SK-N-SH (cell line): ENCODE measurements at regions not wholly inside any gene's neighbourhood (a gene's known extent, or its start where the extent isn't known, plus 50 kb on each side); places are given as distances from the start of the nearest gene placed in this dataset.

ENCODE experiments used
- CTCF ChIA-PET: fragments of 300-600, 350-600 bp; formaldehyde crosslinking; extraction: SDS; loops from one replicate; lab custom pipeline; 2021; lab: Yijun Ruan, JAX
- POLR2A ChIA-PET: fragments of 350-600 bp; sonication (Branson Sonifier 250); formaldehyde crosslinking; extraction: SDS; loops from one replicate; lab custom pipeline; 2020; ENCODE audit warnings: antibody characterized with exemption, inconsistent platforms; lab: Yijun Ruan, JAX
- DNase-seq: peaks from one replicate; pipeline ENCODE4 v3.0.0; 2012
- H2AFZ ChIP-seq: fragments of 200-600 bp; sonication (generic); 2 replicates; pipeline ENCODE4 v1.8.1; 2016; ENCODE audit warnings: antibody characterized with exemption, mild to moderate bottlenecking, low read depth
- H3F3A ChIP-seq: fragments of 200-600 bp; sonication (generic); replicated peaks from 2 replicates; pipeline ENCODE3; 2016; ENCODE audit warnings: antibody characterized with exemption, mild to moderate bottlenecking; ENCODE audit not compliant: insufficient read depth
- H3K27ac ChIP-seq, 2 experiments: fragments of 200-500 bp in 1 of 2; fragments of 200-600 bp in 1 of 2; sonication (Bioruptor generic) in 1 of 2; sonication (generic), shearing (Covaris generic) in 1 of 2; 2 replicates each; pipeline versions ENCODE4 v1.5.1 to v1.6.1; 2014 to 2016; ENCODE audit warnings: low read depth in 2 of 2, inconsistent platforms in 1 of 2, low read length in 1 of 2, mild to moderate bottlenecking in 1 of 2, mixed read lengths in 1 of 2
- H3K27me3 ChIP-seq: fragments of 200-600 bp; sonication (generic), shearing (Covaris generic); 2 replicates; pipeline ENCODE4 v1.6.1; 2016; ENCODE audit warnings: mixed run types; ENCODE audit not compliant: insufficient read depth
- H3K36me3 ChIP-seq, 2 experiments: fragments of 200-500 bp in 1 of 2; fragments of 200-600 bp in 1 of 2; sonication (Bioruptor generic) in 1 of 2; sonication (generic) in 1 of 2; replicated peaks in 1 of 2; 2 replicates each; pipeline versions ENCODE3 to v1.5.1; 2014 to 2016; ENCODE audit warnings: low read length in 1 of 2, mild to moderate bottlenecking in 1 of 2; ENCODE audit not compliant: insufficient read depth in 2 of 2, control insufficient read depth in 1 of 2
- H3K4me1 ChIP-seq, 2 experiments: fragments of 200-500 bp in 1 of 2; fragments of 200-600 bp in 1 of 2; sonication (Bioruptor generic) in 1 of 2; sonication (generic), shearing (Covaris generic) in 1 of 2; 2 replicates each; pipeline versions ENCODE4 v1.5.1 to v1.6.1; 2014 to 2016; ENCODE audit warnings: low read depth in 1 of 2, low read length in 1 of 2, mixed run types in 1 of 2; ENCODE audit not compliant: insufficient read depth in 2 of 2, control insufficient read depth in 1 of 2
- H3K4me2 ChIP-seq: fragments of 200-600 bp; sonication (generic), shearing (Covaris generic); 2 replicates; pipeline ENCODE4 v1.6.1; 2017; ENCODE audit warnings: mixed run types
- H3K4me3 ChIP-seq, 2 experiments: fragments of 200-500 bp in 1 of 2; fragments of 200-600 bp in 1 of 2; sonication (Bioruptor generic) in 1 of 2; sonication (generic), shearing (Covaris generic) in 1 of 2; 2 replicates each; pipeline versions ENCODE4 v1.5.1 to v1.8.1; 2014 to 2016; ENCODE audit warnings: low read depth in 2 of 2, inconsistent platforms in 1 of 2, low read length in 1 of 2, mild to moderate bottlenecking in 1 of 2, mixed read lengths in 1 of 2, moderate library complexity in 1 of 2
- H3K79me2 ChIP-seq: fragments of 200-600 bp; sonication (generic); 2 replicates; pipeline ENCODE4 v1.8.1; 2017; ENCODE audit warnings: mild to moderate bottlenecking; ENCODE audit not compliant: insufficient read depth
- H3K9ac ChIP-seq: fragments of 200-600 bp; sonication (generic); 2 replicates; pipeline ENCODE4 v1.6.1; 2017; ENCODE audit warnings: mixed run types
- H3K9me2 ChIP-seq: fragments of 200-600 bp; sonication (generic); 2 replicates; pipeline ENCODE4 v1.6.1; 2017; ENCODE audit warnings: mixed run types
- H3K9me3 ChIP-seq: fragments of 200-600 bp; sonication (generic); 2 replicates; pipeline ENCODE4 v1.6.1; 2017; ENCODE audit warnings: mixed run types, mild to moderate bottlenecking, moderate library complexity
- H4K20me1 ChIP-seq: fragments of 200-600 bp; sonication (generic); 2 replicates; pipeline ENCODE4 v1.6.1; 2017; ENCODE audit warnings: mild to moderate bottlenecking, mixed run types; ENCODE audit not compliant: insufficient read depth
- CHD2 ChIP-seq: fragments of 150-350 bp; IDR thresholded peaks from 2 replicates; pipeline ENCODE4 v1.6.1; 2018; ENCODE audit warnings: low read length; ENCODE audit not compliant: partially characterized antibody
- CTCF ChIP-seq: fragments of 200-600 bp; sonication (generic); IDR thresholded peaks from 2 replicates; pipeline ENCODE4 v1.6.1; 2017; ENCODE audit warnings: antibody characterized with exemption, mild to moderate bottlenecking, moderate library complexity
- ELF1 ChIP-seq: IDR thresholded peaks from 2 replicates; pipeline ENCODE4 v1.4.0; 2012
- EP300 ChIP-seq, 2 experiments: IDR thresholded peaks; 2 replicates each; pipeline versions ENCODE4 v1.4.0 to v1.6.1; 2012; ENCODE audit warnings: borderline replicate concordance in 1 of 2, low read depth in 1 of 2, low read length in 1 of 2
- FOXM1 ChIP-seq: IDR thresholded peaks from 2 replicates; pipeline ENCODE4 v1.4.0; 2012; ENCODE audit warnings: low read depth, mild to moderate bottlenecking
- GABPA ChIP-seq: IDR thresholded peaks from 2 replicates; pipeline ENCODE4 v1.4.0; 2012; ENCODE audit warnings: low read depth, mild to moderate bottlenecking
- GATA2 ChIP-seq: sonication (generic); formaldehyde crosslinking; IDR thresholded peaks from 2 replicates; pipeline ENCODE4 v1.5.0; 2020; ENCODE audit warnings: mild to moderate bottlenecking, missing genetic modification reagents
- JUND ChIP-seq: IDR thresholded peaks from 2 replicates; pipeline ENCODE4 v1.4.0; 2012
- SIN3A ChIP-seq: IDR thresholded peaks from 2 replicates; pipeline ENCODE4 v1.6.1; 2012; ENCODE audit warnings: low read depth, mild to moderate bottlenecking, low read length, moderate library complexity, borderline replicate concordance
- TCF12 ChIP-seq: IDR thresholded peaks from 2 replicates; pipeline ENCODE4 v1.4.0; 2012
- USF2 ChIP-seq: fragments of 150-350 bp; IDR thresholded peaks from 2 replicates; pipeline ENCODE4 v1.6.1; 2017; ENCODE audit warnings: antibody characterized with exemption, low read length, low read depth, borderline replicate concordance
- YY1 ChIP-seq: IDR thresholded peaks from 2 replicates; pipeline ENCODE4 v1.4.0; 2012; ENCODE audit warnings: low read depth, mild to moderate bottlenecking
- WGBS: methylation state at CpG from one replicate; pipeline ENCODE4 v1.1.6; 2017; ENCODE audit warnings: low lambda C conversion rate; 5-methylcytosine and 5-hydroxymethylcytosine counted together
- TF ChIP-seq, protein P1 (sequence below): IDR thresholded peaks from 2 replicates; pipeline ENCODE4 v1.4.0; 2012; ENCODE audit warnings: low read depth, borderline replicate concordance
- TF ChIP-seq, protein P2 (sequence below): IDR thresholded peaks from 2 replicates; pipeline ENCODE4 v1.4.0; 2012; ENCODE audit warnings: low read depth

DNA sequence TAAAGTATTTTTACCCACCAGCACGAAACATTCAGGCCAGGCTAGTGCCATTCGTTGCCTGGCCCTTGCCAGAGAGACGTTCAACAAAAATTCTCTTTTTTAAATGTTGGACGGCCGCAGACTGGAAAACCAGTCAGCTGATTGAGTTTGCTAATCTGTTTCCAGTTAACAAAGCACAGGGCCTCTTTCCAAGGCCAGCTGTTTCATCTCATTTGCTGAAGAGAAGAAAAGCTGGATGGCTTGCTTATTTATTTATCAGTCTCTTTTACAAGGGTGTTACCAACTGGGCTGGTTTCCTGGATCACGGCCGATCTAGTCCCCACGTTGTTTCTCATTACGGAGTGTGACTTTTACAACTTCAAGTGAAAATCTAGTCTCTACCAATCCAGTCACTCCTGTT, 418.7 kb upstream of the DYNLRB2 start (continued):
- TF ChIP-seq, protein P1, sequence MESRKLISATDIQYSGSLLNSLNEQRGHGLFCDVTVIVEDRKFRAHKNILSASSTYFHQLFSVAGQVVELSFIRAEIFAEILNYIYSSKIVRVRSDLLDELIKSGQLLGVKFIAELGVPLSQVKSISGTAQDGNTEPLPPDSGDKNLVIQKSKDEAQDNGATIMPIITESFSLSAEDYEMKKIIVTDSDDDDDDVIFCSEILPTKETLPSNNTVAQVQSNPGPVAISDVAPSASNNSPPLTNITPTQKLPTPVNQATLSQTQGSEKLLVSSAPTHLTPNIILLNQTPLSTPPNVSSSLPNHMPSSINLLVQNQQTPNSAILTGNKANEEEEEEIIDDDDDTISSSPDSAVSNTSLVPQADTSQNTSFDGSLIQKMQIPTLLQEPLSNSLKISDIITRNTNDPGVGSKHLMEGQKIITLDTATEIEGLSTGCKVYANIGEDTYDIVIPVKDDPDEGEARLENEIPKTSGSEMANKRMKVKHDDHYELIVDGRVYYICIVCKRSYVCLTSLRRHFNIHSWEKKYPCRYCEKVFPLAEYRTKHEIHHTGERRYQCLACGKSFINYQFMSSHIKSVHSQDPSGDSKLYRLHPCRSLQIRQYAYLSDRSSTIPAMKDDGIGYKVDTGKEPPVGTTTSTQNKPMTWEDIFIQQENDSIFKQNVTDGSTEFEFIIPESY: no peak
- TF ChIP-seq GABPA: no peak
- TF ChIP-seq, protein P2, sequence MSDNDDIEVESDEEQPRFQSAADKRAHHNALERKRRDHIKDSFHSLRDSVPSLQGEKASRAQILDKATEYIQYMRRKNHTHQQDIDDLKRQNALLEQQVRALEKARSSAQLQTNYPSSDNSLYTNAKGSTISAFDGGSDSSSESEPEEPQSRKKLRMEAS: no peak
- no peak for TF ChIP-seq YY1
- no peak for TF ChIP-seq SIN3A
- TF ChIP-seq USF2: no peak
- TF ChIP-seq JUND: no peak
- TF ChIP-seq FOXM1: no peak
- TF ChIP-seq CTCF: no peak
- peak; percentile 57 for TF ChIP-seq CHD2
- peak in 1 of 2 experiments; percentile 91; a peak in 2 of 4 replicates for TF ChIP-seq EP300 (IDR thresholded peaks at IDR 0.05; ENCODE audit: borderline replicate concordance in 1 of 2, low read depth in 1 of 2, low read length in 1 of 2)
- peak; percentile 24 for TF ChIP-seq TCF12

GRCh38 chr16:80121522-80121909, 419.3 kb upstream of the DYNLRB2 start:
- H3K36me3 ChIP-seq: no peaks in the 10 kb centered on the region
- H3K9me3 ChIP-seq: no peaks in the 10 kb centered on the region
- no peak overlapping the region for H2AFZ ChIP-seq
- CTCF ChIA-PET: interaction anchor here (1.0 to 1.1 kb wide), 2 partner anchors 80 to 684 kb away, joined by 3 read pairs; no protein-coding TSS in a partner anchor
- no peaks in the 10 kb centered on the region for H3K27me3 ChIP-seq
- 13% methylated on average over 3 of the region's 3 CpGs for WGBS
- no peaks in the 10 kb centered on the region for H3K9me2 ChIP-seq
- H3K9ac ChIP-seq: no peak overlapping the region
- H4K20me1 ChIP-seq: no peaks in the 10 kb centered on the region
- TF ChIP-seq ELF1 (no peak), GATA2 (CRISPR knock-in tag) (peak; percentile 38)
- H3K79me2 ChIP-seq: no peaks in the 10 kb centered on the region
- H3F3A ChIP-seq: no peaks in the 10 kb centered on the region
- no peak for DNase-seq
- H3K4me3 ChIP-seq: no peak overlapping the region
- peak overlapping the region in 1 of 2 experiments; percentile 89; a peak in 2 of 4 replicates for H3K27ac ChIP-seq
- POLR2A ChIA-PET: no interaction called here
- no peak overlapping the region for H3K4me2 ChIP-seq
- peaks cover 0 to 22% of the 10 kb centered on the region in 2 experiments; a peak in 2 of 4 replicates for H3K4me1 ChIP-seq
